Stomach (tissue), 8 donors: ENCODE measurements at regions not wholly inside any gene's neighbourhood (a gene's known extent, or its start where the extent isn't known, plus 50 kb on each side); places are given as distances from the start of the nearest gene placed in this dataset.

Experiments
- DNase-seq, 2 donors: peaks; one replicate each; pipeline versions ENCODE4 v3.0.0 to v3.0.0-alpha.2; 2013 to 2019
- H3K27ac ChIP-seq, 5 donors: fragments of 200-600 bp in 4 of 5; sonication (generic) in 4 of 5; one replicate each; pipeline ENCODE4 v1.5.1; 2013 to 2019; ENCODE audit warnings: mild to moderate bottlenecking in 1 of 5, moderate library complexity in 1 of 5
- H3K27me3 ChIP-seq, 3 donors: fragments of 200-600 bp; sonication (generic); one replicate each; pipeline ENCODE4 v1.5.1; 2017 to 2019; ENCODE audit warnings: mixed run types in 1 of 3
- H3K36me3 ChIP-seq, 4 donors: fragments of 200-600 bp; sonication (generic); 1 replicate in 3 of 4; 2 replicates in 1 of 4; pipeline ENCODE4 v1.5.1; 2016 to 2019
- H3K4me1 ChIP-seq, 4 donors: fragments of 200-600 bp; sonication (generic); one replicate each; pipeline ENCODE4 v1.5.1; 2016 to 2019
- H3K4me3 ChIP-seq, 4 donors: fragments of 200-600 bp; sonication (generic) in 3 of 4; one replicate each; pipeline ENCODE4 v1.5.1; 2016 to 2019; ENCODE audit warnings: mild to moderate bottlenecking in 1 of 4
- H3K9me3 ChIP-seq, 4 donors: fragments of 200-600 bp; sonication (generic); one replicate each; pipeline ENCODE4 v1.5.1; 2016 to 2019
- EP300 ChIP-seq: sonication (generic); formaldehyde crosslinking; IDR thresholded peaks from one replicate; pipeline ENCODE4 v1.6.1; 2017; ENCODE audit warnings: antibody characterized with exemption
- POLR2A ChIP-seq, 4 donors: fragments of 450-650 bp; IDR thresholded peaks; one replicate each; pipeline ENCODE4 v1.6.1; 2016; ENCODE audit warnings: antibody characterized with exemption in 4 of 4, control low read depth in 2 of 4, mild to moderate bottlenecking in 1 of 4, moderate library complexity in 1 of 4
- POLR2AphosphoS5 ChIP-seq, 3 donors: sonication (generic); formaldehyde crosslinking; IDR thresholded peaks; one replicate each; pipeline ENCODE4 v1.6.1; 2016; ENCODE audit warnings: antibody characterized with exemption in 3 of 3
- WGBS, 5 donors: extraction: QIAGEN DNeasy Blood & Tissue Kit in 3 of 5; methylation state at CpG; one replicate each; pipeline versions ENCODE4 v1.1.5 to v1.1.7; 2013 to 2018; 5-methylcytosine and 5-hydroxymethylcytosine counted together
- intact Hi-C: fragments of 100-400 bp; cut with DNase I; formaldehyde crosslinking; loops from one replicate; pipeline ENCODE4 v1.15.1; 2023; ENCODE audit warnings: low total_unique reads
- TF ChIP-seq, protein P1 (sequence below), 7 experiments: fragments of 450-650 bp in 4 of 7; fragments of 200-600 bp in 3 of 7; sonication (generic) in 3 of 7; IDR thresholded peaks; one replicate each; pipeline ENCODE4 v1.5.1; 2016 to 2019; ENCODE audit warnings: antibody characterized with exemption in 7 of 7, control low read depth in 2 of 7, mild to moderate bottlenecking in 1 of 7
- donor health status: healthy with polysubstance abuse.
- donor health status: Bipolar disorder and iron deficiency.
- donor health status: healthy.

DNA sequence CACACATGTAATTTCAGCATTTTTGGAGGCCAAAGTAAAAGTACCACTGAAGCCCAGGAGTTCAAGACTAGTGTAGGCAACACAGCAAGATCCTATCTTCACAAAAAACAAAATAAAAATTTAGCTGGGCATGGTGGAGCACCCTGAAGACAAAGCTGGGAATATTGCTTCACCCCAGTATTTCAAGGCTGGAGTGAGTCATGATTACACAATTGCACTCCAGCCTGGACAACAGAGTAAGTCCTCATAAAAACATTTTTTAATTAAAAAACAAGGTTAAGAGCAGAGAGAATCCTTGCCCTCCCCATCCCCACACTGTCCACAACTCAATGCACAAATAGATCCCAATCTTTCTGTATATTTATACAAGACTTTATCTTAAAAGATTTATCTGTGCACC, 321.9 kb upstream of the HSFY2 start:
- TF ChIP-seq, protein P1, sequence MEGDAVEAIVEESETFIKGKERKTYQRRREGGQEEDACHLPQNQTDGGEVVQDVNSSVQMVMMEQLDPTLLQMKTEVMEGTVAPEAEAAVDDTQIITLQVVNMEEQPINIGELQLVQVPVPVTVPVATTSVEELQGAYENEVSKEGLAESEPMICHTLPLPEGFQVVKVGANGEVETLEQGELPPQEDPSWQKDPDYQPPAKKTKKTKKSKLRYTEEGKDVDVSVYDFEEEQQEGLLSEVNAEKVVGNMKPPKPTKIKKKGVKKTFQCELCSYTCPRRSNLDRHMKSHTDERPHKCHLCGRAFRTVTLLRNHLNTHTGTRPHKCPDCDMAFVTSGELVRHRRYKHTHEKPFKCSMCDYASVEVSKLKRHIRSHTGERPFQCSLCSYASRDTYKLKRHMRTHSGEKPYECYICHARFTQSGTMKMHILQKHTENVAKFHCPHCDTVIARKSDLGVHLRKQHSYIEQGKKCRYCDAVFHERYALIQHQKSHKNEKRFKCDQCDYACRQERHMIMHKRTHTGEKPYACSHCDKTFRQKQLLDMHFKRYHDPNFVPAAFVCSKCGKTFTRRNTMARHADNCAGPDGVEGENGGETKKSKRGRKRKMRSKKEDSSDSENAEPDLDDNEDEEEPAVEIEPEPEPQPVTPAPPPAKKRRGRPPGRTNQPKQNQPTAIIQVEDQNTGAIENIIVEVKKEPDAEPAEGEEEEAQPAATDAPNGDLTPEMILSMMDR (IDR thresholded peaks at IDR 0.05): no peak
- TF ChIP-seq POLR2A (IDR thresholded peaks at IDR 0.05): no peak
- no peak for TF ChIP-seq EP300
- TF ChIP-seq POLR2AphosphoS5 (IDR thresholded peaks at IDR 0.05): no peak
- no peak for DNase-seq
- Histone ChIP-seq H3K27ac (no peak overlapping the region), H3K4me1 (no peaks in the 10 kb centered on the region), H3K4me3 (no peak overlapping the region), H3K27me3 (no peaks in the 10 kb centered on the region), H3K36me3 (no peaks in the 10 kb centered on the region), H3K9me3 (no peaks in the 10 kb centered on the region)
- intact Hi-C loops: no loop called here

- H3K9me3 ChIP-seq: no peaks in the 10 kb centered on the region
- intact Hi-C loops: no loop called here
- no peak for TF ChIP-seq POLR2AphosphoS5 (IDR thresholded peaks at IDR 0.05)
- no peak for TF ChIP-seq POLR2A (IDR thresholded peaks at IDR 0.05)
- no peaks in the 10 kb centered on the region for H3K4me1 ChIP-seq
- 80 to 100% (median 83%) methylated on average over 2 of the region's 2 CpGs; no CpG with 5 or more reads in 2 of the 5 donors for WGBS, 5 donors
- DNase-seq: no peak
- H3K27ac ChIP-seq: no peak overlapping the region
- no peaks in the 10 kb centered on the region for H3K36me3 ChIP-seq
- no peaks in the 10 kb centered on the region for H3K27me3 ChIP-seq
- H3K4me3 ChIP-seq: no peak overlapping the region
Measured at GRCh38 chrY:19083006-19083405, 309.5 kb upstream of the HSFY2 start.

GRCh38 chrY:19077698-19078113, 304.2 kb upstream of the HSFY2 start:
- no peak for TF ChIP-seq EP300
- peak overlapping the region in 2 of 5 donors; percentile 85 to 91 for H3K27ac ChIP-seq
- H3K4me1 ChIP-seq: no peaks in the 10 kb centered on the region
- H3K36me3 ChIP-seq: no peaks in the 10 kb centered on the region
- WGBS, 5 donors: 3 to 20% (median 10%) methylated on average over 1 to 37 of the region's 37 CpGs; no CpG with 5 or more reads in 2 of the 5 donors
- H3K9me3 ChIP-seq: no peaks in the 10 kb centered on the region
- intact Hi-C loops: no loop called here
- no peaks in the 10 kb centered on the region for H3K27me3 ChIP-seq
- DNase-seq: no peak
- H3K4me3 ChIP-seq: peak overlapping the region in 2 of 4 donors; percentile 60 to 70

- H3K9me3 ChIP-seq: no peaks in the 10 kb centered on the region
- TF ChIP-seq EP300: no peak
- no peak for TF ChIP-seq POLR2AphosphoS5 (IDR thresholded peaks at IDR 0.05)
- TF ChIP-seq, protein P1 (IDR thresholded peaks at IDR 0.05): no peak
- no peak for TF ChIP-seq POLR2A (IDR thresholded peaks at IDR 0.05)
- H3K4me1 ChIP-seq: no peaks in the 10 kb centered on the region
- WGBS, 5 donors: 1 to 2% (median 1%) methylated on average over 16 to 69 of the region's 69 CpGs; no CpG with 5 or more reads in 2 of the 5 donors
- H3K36me3 ChIP-seq: no peaks in the 10 kb centered on the region
- H3K4me3 ChIP-seq: peak overlapping the region in 2 of 4 donors; percentile 60 to 70
- H3K27ac ChIP-seq: peak overlapping the region in 2 of 5 donors; percentile 85 to 91
- no peaks in the 10 kb centered on the region for H3K27me3 ChIP-seq
- intact Hi-C loops: no loop called here
- no peak for DNase-seq
Measured at GRCh38 chrY:19076846-19077697, 303.5 kb upstream of the HSFY2 start.

- TF ChIP-seq EP300 (no peak), POLR2A (IDR thresholded peaks at IDR 0.05) (no peak), POLR2AphosphoS5 (IDR thresholded peaks at IDR 0.05) (no peak)
- TF ChIP-seq, protein P1 (IDR thresholded peaks at IDR 0.05): no peak
- Histone ChIP-seq H3K4me1 (no peaks in the 10 kb centered on the region), H3K36me3 (no peaks in the 10 kb centered on the region), H3K27me3 (no peaks in the 10 kb centered on the region), H3K9me3 (no peaks in the 10 kb centered on the region), H3K4me3 (peak overlapping the region in 2 of 4 donors; percentile 60 to 70), H3K27ac (peak overlapping the region in 2 of 5 donors; percentile 85 to 91)
- 2 to 4% (median 3%) methylated on average over 19 to 28 of the region's 28 CpGs; no CpG with 5 or more reads in 2 of the 5 donors for WGBS, 5 donors
- intact Hi-C loops: no loop called here
- no peak for DNase-seq
Measured at GRCh38 chrY:19075471-19076253, 302.1 kb upstream of the HSFY2 start.
